ENCODE measurements at regions not wholly inside any gene's neighbourhood (a gene's known extent, or its start where the extent isn't known, plus 50 kb on each side); places are given as distances from the start of the nearest gene placed in this dataset.

GRCh38 chr11:95585069-95585751, 204.4 kb downstream of the FAM76B start:
- DNase-seq (ENCODE audit: low read depth, low spot score): no peak

GRCh38 chr11:95584589-95584988, 205.0 kb downstream of the FAM76B start:
- no peak for DNase-seq (ENCODE audit: low read depth, low spot score)

DNA sequence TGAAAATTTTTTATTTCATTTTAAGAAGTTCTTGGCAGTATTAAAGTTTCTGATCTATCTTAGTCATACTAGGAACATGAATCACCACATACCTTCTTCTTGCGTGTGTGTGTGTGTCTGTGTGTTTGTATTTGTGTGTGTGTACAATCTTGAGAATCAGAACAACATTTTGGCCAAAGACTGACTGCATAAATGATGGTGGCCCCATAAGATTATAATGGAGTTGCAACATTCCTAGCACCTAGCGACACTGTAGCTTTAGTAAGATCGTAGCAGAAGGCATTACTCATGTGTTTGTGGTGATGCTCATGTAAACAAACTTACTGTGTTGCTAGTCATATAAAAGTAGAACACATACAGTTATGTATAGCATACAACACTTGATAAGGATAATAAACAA, 205.4 kb downstream of the FAM76B start:
- no peak for DNase-seq (ENCODE audit: low read depth, low spot score)

- no peak for DNase-seq (ENCODE audit: low read depth, low spot score)
Measured at GRCh38 chr11:95577716-95578460, 211.7 kb downstream of the FAM76B start.

- DNase-seq (ENCODE audit: low read depth, low spot score): no peak
Measured at GRCh38 chr11:95576146-95576845, 213.3 kb downstream of the FAM76B start.

GRCh38 chr11:95575517-95575916, 214.1 kb downstream of the FAM76B start:
- DNase-seq (ENCODE audit: low read depth, low spot score): no peak

DNA sequence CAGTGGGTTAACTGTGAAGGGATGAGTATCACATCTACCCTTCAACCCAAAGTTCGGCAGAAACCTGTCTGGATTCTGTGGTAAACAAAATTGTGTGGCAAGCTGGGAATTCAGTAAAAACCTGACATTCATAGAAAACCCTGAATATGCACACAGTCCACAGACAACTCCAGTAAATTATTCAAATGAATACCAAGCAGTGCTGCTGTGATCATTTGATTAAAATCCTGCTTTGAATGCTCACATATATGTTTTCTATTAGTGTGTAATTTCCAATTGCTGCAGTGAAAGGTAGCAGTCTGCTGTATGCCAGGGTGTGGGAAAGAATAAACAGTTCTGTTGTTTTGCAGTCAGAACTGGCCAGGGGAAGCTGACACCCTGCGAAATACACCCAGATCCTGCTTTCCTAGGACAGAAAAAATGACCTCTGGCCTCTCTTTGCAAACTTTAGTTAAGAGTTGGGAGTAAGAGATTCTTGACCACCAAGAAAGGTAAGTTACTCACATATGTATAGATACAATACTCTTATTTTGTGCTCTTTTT, 217.8 kb downstream of the FAM76B start:
- no peak for DNase-seq (ENCODE audit: low read depth, low spot score)

DNA sequence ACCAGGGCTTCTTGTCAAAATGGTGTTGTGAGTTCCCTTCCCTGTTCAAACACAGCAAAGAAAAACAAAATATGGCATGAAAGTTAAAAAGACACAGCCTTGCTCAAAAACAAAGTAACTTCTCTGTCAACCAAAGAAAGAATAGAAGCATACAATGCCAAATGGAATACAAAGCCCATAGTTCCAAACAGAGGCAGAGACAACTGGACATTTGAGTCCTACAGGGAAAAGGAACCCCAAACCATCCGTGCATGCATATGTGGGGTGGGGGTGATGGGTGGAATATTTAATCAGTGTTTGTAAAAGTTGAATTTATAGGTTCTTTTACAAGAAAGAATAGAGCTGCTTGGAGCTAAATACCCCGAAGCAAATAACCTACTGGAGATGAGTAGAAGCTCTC, 218.7 kb downstream of the FAM76B start:
- DNase-seq (ENCODE audit: low read depth, low spot score): no peak

DNA sequence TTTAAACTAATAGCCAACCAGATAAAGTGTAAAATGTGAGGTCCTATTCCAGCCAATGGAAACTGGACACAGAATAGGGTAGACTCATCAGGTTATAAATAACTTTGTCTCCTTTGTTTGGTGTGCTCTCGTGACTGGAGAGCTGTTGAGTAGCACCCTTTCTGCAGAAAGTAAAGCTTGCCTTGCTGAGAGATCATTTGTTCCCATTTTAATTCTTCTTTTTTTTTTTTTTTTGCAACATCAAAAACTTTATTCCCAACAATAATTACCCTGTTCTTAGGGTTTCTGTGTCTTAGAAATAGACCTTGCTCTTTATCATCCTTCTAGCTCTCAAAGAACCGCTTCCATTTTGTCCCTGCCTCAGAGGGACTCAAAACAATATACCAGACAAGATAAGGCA, 220.4 kb downstream of the FAM76B start:
- DNase-seq (ENCODE audit: low read depth, low spot score): no peak

DNA sequence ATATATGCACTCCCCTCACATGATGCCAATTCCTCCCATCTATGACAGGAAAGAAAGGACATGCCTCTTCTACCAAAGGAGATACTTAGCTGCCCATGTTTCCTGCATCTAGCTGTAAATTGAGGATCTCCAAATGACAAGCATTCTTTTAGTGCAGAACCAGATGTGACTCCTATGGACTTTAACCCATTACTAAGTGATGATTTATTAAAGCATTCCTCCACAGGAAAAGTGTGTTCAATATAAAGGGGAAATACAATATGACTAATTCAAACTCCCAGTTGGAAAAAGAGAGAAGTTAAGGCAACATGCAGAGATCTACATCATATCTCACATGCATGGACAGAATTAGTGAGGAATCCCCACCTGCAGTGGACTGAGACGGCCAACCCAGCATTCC, 221.3 kb downstream of the FAM76B start:
- no peak for DNase-seq (ENCODE audit: low read depth, low spot score)

DNA sequence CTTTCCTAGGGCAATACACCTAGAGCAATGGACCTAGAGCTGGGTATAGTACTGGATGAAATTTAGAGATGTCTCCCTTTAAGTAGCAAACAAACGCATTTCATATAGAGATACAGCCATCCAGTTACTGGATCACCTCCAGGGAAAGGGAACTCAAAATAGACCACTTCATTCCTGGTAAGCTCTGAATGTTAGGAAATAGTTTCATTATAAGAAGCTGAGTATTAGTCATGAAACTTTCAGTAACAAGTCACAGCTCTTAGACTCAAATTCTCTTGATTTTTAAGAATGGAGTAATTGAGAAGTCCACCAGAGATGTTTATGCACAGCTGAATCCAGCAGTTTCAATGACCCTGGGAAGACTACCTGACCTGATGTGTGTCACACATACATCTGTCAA, 221.9 kb downstream of the FAM76B start:
- DNase-seq (ENCODE audit: low read depth, low spot score): no peak

DNA sequence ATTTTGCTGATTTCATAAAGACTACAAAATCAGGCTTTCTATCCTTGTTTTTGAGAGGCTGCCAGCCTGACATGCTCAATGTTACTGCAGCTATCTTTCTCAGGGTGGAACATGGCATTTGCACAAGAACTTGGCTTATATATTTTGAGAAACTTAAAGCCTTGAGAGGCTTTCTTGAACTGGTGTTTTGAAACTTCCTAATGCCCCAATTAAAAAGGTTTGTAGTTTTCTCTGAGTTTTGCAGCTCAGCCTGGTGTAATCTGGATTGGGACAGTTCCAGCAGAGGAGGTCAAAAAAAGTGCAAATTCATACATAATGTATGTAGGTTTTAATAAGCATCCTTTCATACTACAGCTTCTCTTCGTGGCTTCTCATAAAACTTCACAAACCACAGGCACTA, 223.4 kb downstream of the FAM76B start:
- DNase-seq (ENCODE audit: low read depth, low spot score): no peak

DNA sequence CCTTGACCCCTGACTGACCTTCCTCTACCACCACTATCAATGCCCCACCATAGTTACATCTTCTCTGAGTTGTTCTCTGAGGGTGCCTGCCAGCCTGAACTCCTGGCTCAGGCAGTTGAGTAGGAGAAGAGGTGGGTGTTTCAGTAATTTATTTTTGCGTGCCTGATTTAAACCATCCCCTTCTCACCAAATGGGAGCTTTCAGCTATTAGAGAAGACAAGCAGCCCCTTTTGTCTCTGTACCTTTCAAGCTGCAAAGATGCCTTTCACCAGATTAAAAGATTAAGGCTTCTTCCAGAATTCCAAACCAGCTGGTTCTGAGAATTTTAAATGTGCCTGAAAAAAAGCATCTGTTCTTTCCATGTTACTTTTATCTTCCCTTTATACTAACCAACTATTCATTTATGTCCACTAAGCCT, 223.8 kb downstream of the FAM76B start:
- no peak for DNase-seq (ENCODE audit: low read depth, low spot score)

- DNase-seq (ENCODE audit: low read depth, low spot score): no peak
Measured at GRCh38 chr11:95563859-95564258, 225.7 kb downstream of the FAM76B start.

GRCh38 chr11:95563173-95563572, 226.4 kb downstream of the FAM76B start:
- DNase-seq (ENCODE audit: low read depth, low spot score): no peak

GRCh38 chr11:95562196-95562921, 227.2 kb downstream of the FAM76B start:
- DNase-seq (ENCODE audit: low read depth, low spot score): no peak

- no peak for DNase-seq (ENCODE audit: low read depth, low spot score)
Measured at GRCh38 chr11:95559899-95560298, 229.7 kb downstream of the FAM76B start.

DNA sequence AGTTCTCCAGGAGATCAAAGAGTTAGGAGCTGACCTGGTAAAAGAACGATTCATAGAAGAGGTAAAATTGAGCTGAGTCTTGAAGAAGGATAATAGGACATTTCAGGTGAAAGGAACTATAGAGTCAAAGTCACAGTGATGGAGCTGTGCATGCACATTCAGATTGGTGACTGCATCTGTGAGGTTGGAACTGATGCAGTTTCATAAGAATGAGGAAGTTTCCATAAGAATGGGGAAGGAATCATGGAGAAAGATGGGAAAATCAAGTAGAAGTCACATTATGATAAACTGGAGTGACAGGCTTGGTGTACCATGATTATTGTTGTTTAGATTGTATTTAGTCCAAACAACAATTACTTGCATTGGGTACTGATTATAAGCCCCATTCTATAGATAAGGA, 232.2 kb downstream of the FAM76B start:
- DNase-seq (ENCODE audit: low read depth, low spot score): no peak

GRCh38 chr11:95556342-95557163, 233.0 kb downstream of the FAM76B start:
- DNase-seq (ENCODE audit: low read depth, low spot score): no peak

GRCh38 chr11:95556011-95556341, 233.6 kb downstream of the FAM76B start:
- no peak for DNase-seq (ENCODE audit: low read depth, low spot score)

DNA sequence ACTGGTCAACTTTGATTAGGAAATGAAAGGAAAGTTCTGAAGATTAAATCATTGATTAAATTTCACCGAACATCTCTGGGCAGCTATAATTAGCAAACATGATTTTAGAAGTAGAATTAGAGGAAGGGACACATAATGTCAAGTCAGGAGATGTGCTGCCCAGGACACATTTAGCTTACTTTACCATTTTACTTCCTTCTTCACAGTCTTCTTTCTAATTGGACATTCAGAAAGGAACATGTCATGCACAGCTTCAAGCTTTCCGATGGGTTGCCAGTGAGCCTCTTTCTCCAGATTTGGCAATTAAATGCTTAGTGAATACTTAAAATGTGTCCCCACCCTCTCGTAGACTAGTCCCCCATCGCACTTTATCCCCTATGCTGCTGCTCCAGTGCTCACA, 234.7 kb downstream of the FAM76B start:
- DNase-seq (ENCODE audit: low read depth, low spot score): no peak
